ENCODE measurements at regions not wholly inside any gene's neighbourhood (a gene's known extent, or its start where the extent isn't known, plus 50 kb on each side); places are given as distances from the start of the nearest gene placed in this dataset.

DNA sequence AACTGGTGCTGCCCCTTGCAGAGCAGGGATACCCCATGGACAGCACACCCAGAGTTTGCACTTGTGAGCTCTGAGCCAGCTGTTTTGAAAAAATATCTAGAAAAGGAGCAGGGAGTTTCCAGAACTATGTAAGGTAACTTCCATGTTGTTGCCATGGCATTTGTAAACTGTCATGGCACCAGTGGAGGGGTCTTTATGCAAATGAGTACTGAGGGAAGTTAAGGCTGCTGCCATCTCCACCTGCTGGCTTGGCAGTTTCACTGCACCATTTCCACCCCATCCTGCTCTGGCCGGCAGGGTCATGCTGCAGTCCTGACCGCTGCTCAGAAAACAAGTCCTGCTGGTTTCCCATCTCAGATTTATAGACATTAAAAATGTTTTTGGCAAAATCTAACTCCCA, 52.3 kb upstream of the SNTG2 start:
- no peak for FAIRE-seq
- no peak for DNase-seq (ENCODE audit: low spot score)

DNA sequence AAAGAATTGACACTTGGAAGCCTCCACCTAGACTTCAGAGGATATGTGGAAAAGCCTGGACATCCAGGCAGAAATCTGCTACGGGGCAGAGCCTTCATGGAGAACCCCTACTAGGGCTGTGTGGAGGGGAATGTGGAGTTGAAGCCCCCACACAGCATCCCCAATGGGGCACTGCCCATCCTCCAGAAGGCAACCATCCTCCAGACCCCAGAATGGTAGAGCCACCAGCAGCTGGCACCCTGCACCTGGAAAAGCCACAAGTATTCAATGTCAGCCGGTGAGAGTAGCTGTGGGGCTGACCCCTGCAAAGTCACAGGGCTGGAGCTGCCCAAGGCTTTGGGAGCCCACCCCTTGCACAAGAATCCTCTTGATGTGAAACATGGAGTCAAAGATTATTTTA, 53.6 kb upstream of the SNTG2 start:
- FAIRE-seq (no peak), DNase-seq (ENCODE audit: low spot score) (no peak)

GRCh38 chr2:893311-893710, 57.3 kb upstream of the SNTG2 start:
- FAIRE-seq (no peak), DNase-seq (ENCODE audit: low spot score) (no peak)

GRCh38 chr2:892892-893291, 57.8 kb upstream of the SNTG2 start:
- no peak for FAIRE-seq

GRCh38 chr2:892401-892800, 58.2 kb upstream of the SNTG2 start:
- DNase-seq (ENCODE audit: low spot score) (no peak), FAIRE-seq (no peak)

More at GRCh38 chr2:892892-893291, 57.8 kb upstream of the SNTG2 start:
- no peak for DNase-seq (ENCODE audit: low spot score)

DNA sequence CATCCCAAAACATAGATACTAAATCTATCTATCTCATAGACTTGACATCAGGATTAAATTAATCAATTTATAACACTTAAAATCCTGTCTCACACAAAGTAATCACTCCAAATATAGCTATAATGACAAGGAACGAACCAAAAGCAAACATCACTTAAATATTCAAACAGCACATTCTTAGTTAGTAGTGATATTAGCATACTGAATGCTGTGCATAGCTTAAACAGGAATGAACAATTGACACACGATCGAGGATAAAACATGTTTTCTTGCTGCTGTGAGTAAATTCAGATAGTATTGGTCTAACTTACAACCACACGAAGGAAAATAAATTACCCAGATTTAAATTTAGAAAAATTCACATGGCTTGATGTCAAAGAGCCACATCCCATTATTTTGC, 58.9 kb upstream of the SNTG2 start:
- FAIRE-seq, result no peak

GRCh38 chr2:890791-891190, 59.9 kb upstream of the SNTG2 start:
- FAIRE-seq, result no peak
- no peak for DNase-seq (ENCODE audit: low spot score)

More for the DNA sequence above, 58.9 kb upstream of the SNTG2 start:
- DNase-seq (ENCODE audit: low spot score), result no peak

DNA sequence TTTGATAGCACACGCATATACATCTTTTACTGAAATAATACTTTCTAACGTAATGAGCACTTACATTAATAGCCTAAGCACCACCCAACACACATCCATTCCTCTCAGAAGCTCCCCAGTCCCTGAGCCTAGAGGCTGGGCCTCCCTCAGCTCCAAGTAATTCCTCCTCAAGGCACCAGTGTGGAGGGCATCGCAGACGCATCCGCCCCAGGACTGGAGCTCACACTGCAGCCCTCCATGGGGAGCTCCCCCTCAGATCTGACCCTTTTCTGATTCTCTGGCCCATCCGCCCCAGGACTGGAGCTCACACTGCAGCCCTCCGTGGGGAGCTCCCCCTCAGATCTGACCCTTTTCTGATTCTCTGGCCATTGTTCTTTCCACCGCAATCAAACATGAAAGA, 60.4 kb upstream of the SNTG2 start:
- DNase-seq (ENCODE audit: low spot score), result no peak
- FAIRE-seq, result no peak

GRCh38 chr2:888906-889566, 61.6 kb upstream of the SNTG2 start:
- no peak for DNase-seq (ENCODE audit: low spot score)
- no peak for FAIRE-seq

GRCh38 chr2:888211-888801, 62.3 kb upstream of the SNTG2 start:
- FAIRE-seq (no peak), DNase-seq (ENCODE audit: low spot score) (no peak)

DNA sequence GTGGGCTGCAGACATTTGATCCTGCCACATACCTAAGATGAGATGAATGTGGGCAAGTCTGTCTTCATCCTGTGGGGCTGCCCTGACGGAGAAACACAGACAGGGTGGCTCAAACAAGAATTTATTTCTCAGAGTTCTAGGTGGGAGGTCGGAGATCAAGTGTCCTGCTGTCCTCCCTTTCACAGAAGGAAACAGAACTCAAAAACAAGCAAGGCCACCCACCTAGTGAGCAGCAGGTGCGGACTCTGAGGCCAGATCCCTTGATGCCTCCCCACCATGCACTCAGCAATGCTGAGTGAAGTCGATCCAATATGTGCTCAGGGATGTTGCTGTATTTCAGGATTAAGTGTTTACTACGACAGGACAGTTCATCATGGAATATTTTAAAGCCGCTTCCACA, 63.0 kb upstream of the SNTG2 start:
- DNase-seq (ENCODE audit: low spot score) (no peak), FAIRE-seq (no peak)

DNA sequence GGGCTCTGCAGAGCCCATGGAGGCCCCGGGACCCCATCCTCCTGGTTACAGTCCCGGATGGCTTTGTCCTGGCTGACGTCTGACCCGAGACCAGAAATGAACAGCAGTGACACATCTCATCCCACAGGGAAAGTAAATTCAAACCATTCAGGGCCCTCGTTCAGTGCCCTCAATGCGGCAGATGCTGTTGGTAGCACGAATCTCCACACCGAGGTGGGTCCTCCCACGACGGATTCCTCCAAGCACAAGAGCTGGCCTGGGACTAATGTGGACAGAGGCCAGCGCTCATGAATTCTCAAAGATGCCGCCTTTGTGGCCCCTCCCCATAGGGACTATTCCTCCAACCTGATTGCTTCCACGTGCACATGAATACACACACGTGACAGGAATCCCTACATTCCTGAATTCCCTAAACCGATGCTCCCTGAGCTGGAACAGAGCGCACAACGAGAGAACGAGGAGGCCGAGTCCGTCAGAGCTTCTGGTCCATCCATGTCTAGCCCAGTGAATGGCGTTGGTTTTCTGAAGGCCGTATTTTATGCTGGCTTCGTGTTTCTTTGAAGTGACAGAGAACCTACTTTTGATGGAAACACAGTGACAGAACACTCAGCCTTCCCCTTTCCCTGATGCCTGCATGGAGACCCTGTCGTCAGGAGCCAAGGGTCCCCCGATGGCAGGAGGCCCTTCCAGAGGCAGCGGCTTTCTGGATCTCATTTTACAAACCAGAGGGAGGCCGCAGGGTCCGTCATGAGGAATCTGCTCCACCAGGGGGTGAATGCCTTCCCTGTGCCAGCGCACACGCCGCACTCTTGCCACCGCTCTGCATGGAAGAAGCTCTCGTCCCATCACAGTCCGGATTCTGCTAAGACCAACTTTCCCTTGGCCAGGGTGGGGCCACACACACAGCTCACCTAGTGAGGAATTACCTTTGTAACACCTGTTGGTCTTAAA, 64.3 kb upstream of the SNTG2 start:
- no peak for DNase-seq (ENCODE audit: low spot score)
- FAIRE-seq, result no peak

DNA sequence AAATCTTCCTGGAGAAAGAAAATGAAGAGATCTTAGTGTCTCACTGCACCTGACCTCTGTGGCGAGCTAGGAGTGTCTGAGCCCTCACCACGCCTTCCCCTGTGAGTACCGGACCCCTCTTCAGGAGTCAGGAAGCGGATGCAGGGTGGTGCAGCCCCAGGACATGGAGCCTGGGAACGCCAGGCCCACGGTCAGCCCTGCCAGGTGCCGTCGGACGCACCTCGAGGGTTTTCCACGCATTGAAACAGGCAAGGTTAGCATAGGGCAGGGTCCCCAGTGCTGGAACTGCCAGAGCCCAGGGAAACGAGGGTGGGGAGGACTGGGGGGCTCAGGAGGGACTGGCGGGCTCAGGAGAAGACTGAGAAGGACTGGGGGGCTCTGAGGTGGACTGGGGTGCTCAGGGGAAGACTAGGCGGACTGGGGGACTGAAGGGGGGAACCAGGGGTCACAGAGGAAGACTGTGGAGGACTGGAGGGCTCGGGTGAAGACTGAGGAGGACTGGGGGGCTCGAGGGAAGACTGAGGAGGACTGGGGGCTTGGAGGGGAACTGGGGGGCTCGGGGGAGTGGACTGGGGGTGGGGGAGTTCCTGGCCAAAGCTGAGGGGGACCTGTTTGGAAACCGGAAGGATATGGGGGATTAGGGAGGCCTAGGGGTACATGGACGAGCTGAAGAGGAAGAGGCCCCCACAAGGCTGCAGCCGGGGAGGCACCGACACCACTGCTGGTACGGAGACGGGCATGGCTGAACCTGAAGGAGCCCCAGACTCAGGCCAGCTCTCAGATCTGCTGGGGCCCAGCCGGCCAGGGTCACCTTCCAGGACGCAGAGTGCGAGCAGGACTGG, 65.2 kb upstream of the SNTG2 start:
- DNase-seq (ENCODE audit: low spot score), result no peak
- no peak for FAIRE-seq

DNA sequence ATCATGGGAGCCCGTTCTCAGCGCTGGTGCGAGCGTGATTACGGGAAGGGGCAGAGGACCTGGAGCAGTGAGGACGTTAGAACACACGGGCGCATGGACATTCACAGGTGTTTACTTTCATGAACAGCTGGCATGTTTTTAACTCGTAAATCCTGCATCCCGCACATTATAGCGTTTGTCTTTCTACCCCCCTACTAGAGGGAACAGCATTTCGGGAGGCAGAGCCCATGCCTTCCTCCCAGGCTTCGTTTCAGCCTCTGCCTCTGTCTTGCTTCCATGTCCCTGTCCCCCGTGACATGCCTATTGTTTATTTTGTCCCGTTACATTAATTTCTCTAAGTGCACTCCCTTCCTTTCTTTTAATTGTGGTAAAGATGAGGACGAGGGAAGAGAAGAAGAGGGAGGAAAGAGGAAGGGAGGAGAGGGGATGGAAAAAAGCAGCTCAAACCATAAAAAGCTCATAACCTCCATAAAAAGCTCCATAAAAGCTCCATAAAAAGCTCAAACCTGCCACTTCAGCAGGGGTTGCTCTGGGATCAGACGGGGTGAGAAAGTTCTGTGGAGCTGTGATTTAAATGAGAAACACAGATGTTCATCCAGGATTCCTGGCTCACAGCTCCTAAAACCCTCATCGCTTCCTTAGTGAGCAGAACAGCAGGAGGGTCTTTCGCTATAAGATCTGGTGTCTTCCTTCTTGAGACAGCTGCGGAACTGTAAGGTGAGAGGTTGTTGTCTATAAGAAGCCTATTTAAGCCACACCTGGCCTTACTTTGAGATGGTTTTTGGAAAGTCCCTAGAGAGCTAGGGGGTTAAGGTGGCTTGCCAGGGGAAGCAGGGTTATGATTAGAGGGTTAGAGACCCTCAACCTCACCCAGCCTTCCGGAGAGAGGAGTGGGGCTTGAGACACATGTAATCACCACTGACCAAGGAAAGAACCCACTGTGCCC, 66.6 kb upstream of the SNTG2 start:
- no peak for FAIRE-seq
- no peak for DNase-seq (ENCODE audit: low spot score)

- DNase-seq (ENCODE audit: low spot score), result no peak
- FAIRE-seq, result no peak
Measured at GRCh38 chr2:883260-883802, 67.3 kb upstream of the SNTG2 start.

GRCh38 chr2:881204-881918, 69.3 kb upstream of the SNTG2 start:
- DNase-seq (ENCODE audit: low spot score) (no peak), FAIRE-seq (no peak)

- DNase-seq (ENCODE audit: low spot score) (no peak), FAIRE-seq (no peak)
Measured at GRCh38 chr2:880201-880970, 70.3 kb upstream of the SNTG2 start.

DNA sequence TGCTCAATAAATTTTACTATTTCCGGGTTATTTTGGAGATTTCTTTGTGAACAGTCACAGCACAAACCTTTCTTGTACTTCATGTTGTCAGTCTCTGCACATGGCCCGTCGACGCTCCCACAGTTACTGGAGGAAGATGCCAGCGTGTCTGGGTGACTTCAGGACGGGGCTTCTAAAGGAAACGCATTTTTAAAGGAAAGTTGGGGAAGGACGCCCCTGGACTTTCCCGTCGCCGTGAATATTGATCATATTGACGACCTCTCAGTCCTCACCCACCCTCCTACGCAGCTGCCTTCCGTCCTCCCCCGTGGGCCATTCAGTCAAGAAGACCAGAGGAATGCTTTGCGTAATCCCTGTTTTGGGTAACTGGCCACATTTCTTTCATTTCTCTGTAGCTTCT, 71.1 kb upstream of the SNTG2 start:
- no peak for DNase-seq (ENCODE audit: low spot score)
- FAIRE-seq, result no peak
